ENCODE measurements at regions not wholly inside any gene's neighbourhood (a gene's known extent, or its start where the extent isn't known, plus 50 kb on each side); places are given as distances from the start of the nearest gene placed in this dataset.

GRCh38 chr1:113018911-113019310 lies 54.1 kb upstream of the LRIG2 start:
- Histone ChIP-seq H3K4me3 (no peak overlapping the region), H3K9me3 (no peaks in the 10 kb centered on the region), H3K27me3 (no peaks in the 10 kb centered on the region), H3K27ac (peak overlapping the region; percentile 80), H3K4me1 (no peaks in the 10 kb centered on the region), H3K9ac (ENCODE audit: low read depth in 2 of 2, low read length in 2 of 2) (peak overlapping the region in 1 of 2 donors; percentile 66), H3K36me3 (no peaks in the 10 kb centered on the region)
- peak; percentile 57 for DNase-seq
- TF ChIP-seq CTCF (IDR thresholded peaks at IDR 0.05), result no peak
- intact Hi-C loops (cut with DNase I), result no loop called here

DNA sequence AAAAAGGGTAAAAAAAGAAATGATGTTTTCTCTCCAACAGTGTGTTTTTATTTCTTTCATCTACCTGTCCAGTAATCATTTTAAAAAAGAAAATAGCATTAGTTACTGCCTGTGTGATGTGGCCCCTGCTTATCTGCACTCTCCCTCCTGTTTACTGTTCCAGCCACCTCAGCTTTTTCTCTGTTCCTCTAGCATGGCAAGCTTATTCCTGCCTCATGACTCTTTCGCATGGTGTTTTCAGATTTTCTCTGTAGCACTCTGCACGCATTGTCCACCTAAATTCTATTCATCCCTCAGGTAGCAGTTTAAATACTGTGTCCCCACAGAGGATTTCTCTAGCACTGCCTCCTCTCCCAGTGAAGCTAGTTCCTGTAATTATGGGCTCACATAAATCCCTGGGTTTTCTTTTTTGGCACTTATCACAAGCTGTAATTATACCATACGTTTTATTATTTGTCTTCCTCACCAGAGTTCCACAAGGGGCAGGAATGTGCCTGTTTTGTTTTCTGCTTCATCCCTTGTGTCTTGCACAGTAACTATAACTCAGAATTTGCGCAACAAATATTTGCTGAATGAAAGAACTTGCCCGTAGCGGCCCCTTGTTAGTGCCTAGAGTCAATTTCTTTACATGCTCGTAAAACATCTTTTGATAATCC lies 51.4 kb upstream of the LRIG2 start:
- Histone ChIP-seq H3K27me3 (no peaks in the 10 kb centered on the region), H3K4me3 (no peak overlapping the region), H3K9ac (ENCODE audit: low read depth in 2 of 2, low read length in 2 of 2) (peak overlapping the region in 1 of 2 donors; percentile 66), H3K27ac (peak overlapping the region; percentile 58), H3K4me1 (no peaks in the 10 kb centered on the region), H3K36me3 (no peaks in the 10 kb centered on the region), H3K9me3 (no peaks in the 10 kb centered on the region)
- intact Hi-C loops (cut with DNase I), result no loop called here
- peak; percentile 45 for DNase-seq
- TF ChIP-seq CTCF (IDR thresholded peaks at IDR 0.05), result no peak
